Prostate gland (tissue), 2 donors: ENCODE measurements at regions not wholly inside any gene's neighbourhood (a gene's known extent, or its start where the extent isn't known, plus 50 kb on each side); places are given as distances from the start of the nearest gene placed in this dataset.

Experiments used
- DNase-seq: peaks from one replicate; pipeline ENCODE4 v3.0.0-alpha.2; 2019; ENCODE audit warnings: low spot score
- H3K27ac ChIP-seq, 2 donors: fragments of 200-600 bp; sonication (generic); 2 replicates each; pipeline ENCODE4 v1.5.1; 2017 to 2019
- H3K27me3 ChIP-seq: fragments of 200-600 bp; sonication (generic); replicated peaks from 2 replicates; pipeline ENCODE4 v1.5.1; 2019; ENCODE audit not compliant: insufficient read depth
- H3K36me3 ChIP-seq, 2 donors: fragments of 200-600 bp; sonication (generic); 1 replicate in 1 of 2; 2 replicates in 1 of 2; pipeline versions ENCODE4 v1.5.1 to v1.8.1; 2017 to 2019
- H3K4me1 ChIP-seq: fragments of 200-600 bp; sonication (generic); replicated peaks from 2 replicates; pipeline ENCODE4 v1.5.1; 2019
- H3K4me3 ChIP-seq, 2 donors: fragments of 200-600 bp; sonication (generic); 2 replicates each; pipeline ENCODE4 v1.5.1; 2017 to 2019
- H3K9me3 ChIP-seq: fragments of 200-600 bp; sonication (generic); 2 replicates; pipeline ENCODE4 v1.5.1; 2017
- CTCF ChIP-seq, 4 experiments: fragments of 200-600 bp in 2 of 4; fragments of 450-650 bp in 2 of 4; sonication (generic) in 2 of 4; IDR thresholded peaks; 1 replicate in 3 of 4; 2 replicates in 1 of 4; pipeline ENCODE4 v1.5.1; 2016 to 2019; ENCODE audit warnings: antibody characterized with exemption in 4 of 4, mild to moderate bottlenecking in 2 of 4, moderate library complexity in 2 of 4
- POLR2A ChIP-seq: fragments of 450-650 bp; IDR thresholded peaks from one replicate; pipeline ENCODE4 v1.6.1; 2016; ENCODE audit warnings: antibody characterized with exemption, mild to moderate bottlenecking
- POLR2AphosphoS5 ChIP-seq: sonication (generic); formaldehyde crosslinking; IDR thresholded peaks from one replicate; pipeline ENCODE4 v1.6.1; 2017; ENCODE audit warnings: antibody characterized with exemption
- WGBS: methylation state at CpG from one replicate; pipeline ENCODE4 v1.1.5; 2018; 5-methylcytosine and 5-hydroxymethylcytosine counted together
- intact Hi-C: fragments of 100-400 bp; cut with DNase I; formaldehyde crosslinking; loops from one replicate; pipeline ENCODE4 v1.14.2; 2022

GRCh38 chr13:103542648-103543047 is 476.4 kb upstream of the SLC10A2 start:
- no peak overlapping the region for H3K27ac ChIP-seq
- intact Hi-C loops: no loop called here
- H3K4me1 ChIP-seq: no peaks in the 10 kb centered on the region
- 36% methylated on average over 1 of the region's 1 CpG for WGBS
- no peaks in the 10 kb centered on the region for H3K36me3 ChIP-seq
- DNase-seq: no peak
- no peaks in the 10 kb centered on the region for H3K27me3 ChIP-seq
- no peaks in the 10 kb centered on the region for H3K9me3 ChIP-seq
- H3K4me3 ChIP-seq: no peak overlapping the region
- TF ChIP-seq CTCF (IDR thresholded peaks at IDR 0.05) (no peak), POLR2A (no peak), POLR2AphosphoS5 (no peak)

GRCh38 chr13:103540382-103540765 is 474.2 kb upstream of the SLC10A2 start:
- Histone ChIP-seq H3K9me3 (no peaks in the 10 kb centered on the region), H3K36me3 (no peaks in the 10 kb centered on the region), H3K4me1 (no peaks in the 10 kb centered on the region), H3K27ac (no peak overlapping the region), H3K27me3 (no peaks in the 10 kb centered on the region), H3K4me3 (no peak overlapping the region)
- 94% methylated on average over 1 of the region's 1 CpG for WGBS
- no peak for DNase-seq
- intact Hi-C loops: no loop called here
- TF ChIP-seq POLR2AphosphoS5: no peak
- no peak for TF ChIP-seq CTCF (IDR thresholded peaks at IDR 0.05)
- TF ChIP-seq POLR2A: no peak

- intact Hi-C loops: no loop called here
- Histone ChIP-seq H3K27ac (no peak overlapping the region), H3K27me3 (no peaks in the 10 kb centered on the region), H3K4me3 (no peak overlapping the region), H3K9me3 (no peaks in the 10 kb centered on the region), H3K36me3 (no peaks in the 10 kb centered on the region), H3K4me1 (no peaks in the 10 kb centered on the region)
- TF ChIP-seq POLR2AphosphoS5 (no peak), CTCF (IDR thresholded peaks at IDR 0.05) (no peak), POLR2A (no peak)
- WGBS: 90% methylated on average over 4 of the region's 4 CpGs
- DNase-seq: no peak
Measured at GRCh38 chr13:103539721-103540381, 473.6 kb upstream of the SLC10A2 start.

- intact Hi-C loops: no loop called here
- Histone ChIP-seq H3K27ac (no peak overlapping the region), H3K27me3 (no peaks in the 10 kb centered on the region), H3K4me3 (no peak overlapping the region), H3K4me1 (no peaks in the 10 kb centered on the region), H3K36me3 (no peaks in the 10 kb centered on the region), H3K9me3 (peaks cover 5% of the 10 kb centered on the region)
- 35% methylated on average over 3 of the region's 3 CpGs for WGBS
- no peak for DNase-seq
- no peak for TF ChIP-seq POLR2A
- no peak for TF ChIP-seq CTCF (IDR thresholded peaks at IDR 0.05)
- no peak for TF ChIP-seq POLR2AphosphoS5
Measured at GRCh38 chr13:103539265-103539664, 473.0 kb upstream of the SLC10A2 start.

- WGBS: 89% methylated on average over 3 of the region's 3 CpGs
- Histone ChIP-seq H3K36me3 (no peaks in the 10 kb centered on the region), H3K4me1 (no peaks in the 10 kb centered on the region), H3K9me3 (peaks cover 5% of the 10 kb centered on the region), H3K27me3 (no peaks in the 10 kb centered on the region), H3K27ac (no peak overlapping the region), H3K4me3 (no peak overlapping the region)
- TF ChIP-seq POLR2A (no peak), POLR2AphosphoS5 (no peak), CTCF (IDR thresholded peaks at IDR 0.05) (no peak)
- intact Hi-C loops: no loop called here
- no peak for DNase-seq
Measured at GRCh38 chr13:103537616-103538015, 471.4 kb upstream of the SLC10A2 start.
